ENCODE measurements at regions not wholly inside any gene's neighbourhood (a gene's known extent, or its start where the extent isn't known, plus 50 kb on each side); places are given as distances from the start of the nearest gene placed in this dataset.
A peak's percentile ranks its signal among the peaks of the same experiment; 100 is the strongest.

- Histone ChIP-seq H3K9ac (ENCODE audit: low read length) (no peak overlapping the region), H3K9me3 (ENCODE audit: control insufficient read depth, insufficient read depth, low read depth, low read length) (no peaks in the 10 kb centered on the region), H3K36me3 (ENCODE audit: control insufficient read depth, insufficient read depth, low read length) (no peaks in the 10 kb centered on the region), H3K27ac (ENCODE audit: low read depth, low read length) (no peak overlapping the region), H3K4me1 (ENCODE audit: control insufficient read depth, insufficient read depth, low read length) (peaks cover 7% of the 10 kb centered on the region; the same call in 1 of the 2 replicates), H3K27me3 (ENCODE audit: control insufficient read depth, insufficient read depth, low read length) (no peaks in the 10 kb centered on the region), H3K4me3 (ENCODE audit: low read depth, low read length) (no peak overlapping the region)
These were observed 129.8 kb downstream of the HDGFL1 start for GRCh38 chr6:22699151-22699550.

DNA sequence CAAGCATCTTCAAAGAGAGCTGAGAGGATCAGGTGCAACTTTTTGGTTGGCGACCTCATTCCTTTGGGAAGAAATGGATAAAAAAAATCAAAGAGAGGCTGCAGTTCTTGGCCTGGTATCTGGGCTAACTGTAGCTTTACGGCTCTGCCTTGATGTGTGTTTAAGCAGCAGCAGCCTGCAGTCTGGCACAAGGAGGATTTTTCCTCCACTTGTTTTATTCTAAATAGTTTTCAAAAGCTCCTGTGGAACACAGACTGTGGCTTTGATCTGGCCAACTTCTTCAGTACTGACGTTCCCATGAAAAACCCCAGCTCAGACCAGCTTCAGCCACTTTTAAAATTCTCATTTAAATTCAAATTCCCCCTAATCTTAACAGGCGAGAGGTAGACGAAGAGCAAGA is 137.3 kb downstream of the HDGFL1 start:
- Histone ChIP-seq H3K9me3 (ENCODE audit: control insufficient read depth, insufficient read depth, low read depth, low read length) (no peaks in the 10 kb centered on the region), H3K27ac (ENCODE audit: low read depth, low read length) (no peak overlapping the region), H3K9ac (ENCODE audit: low read length) (no peak overlapping the region), H3K27me3 (ENCODE audit: control insufficient read depth, insufficient read depth, low read length) (no peaks in the 10 kb centered on the region), H3K4me3 (ENCODE audit: low read depth, low read length) (no peak overlapping the region), H3K36me3 (ENCODE audit: control insufficient read depth, insufficient read depth, low read length) (no peaks in the 10 kb centered on the region), H3K4me1 (ENCODE audit: control insufficient read depth, insufficient read depth, low read length) (no peaks in the 10 kb centered on the region)

DNA sequence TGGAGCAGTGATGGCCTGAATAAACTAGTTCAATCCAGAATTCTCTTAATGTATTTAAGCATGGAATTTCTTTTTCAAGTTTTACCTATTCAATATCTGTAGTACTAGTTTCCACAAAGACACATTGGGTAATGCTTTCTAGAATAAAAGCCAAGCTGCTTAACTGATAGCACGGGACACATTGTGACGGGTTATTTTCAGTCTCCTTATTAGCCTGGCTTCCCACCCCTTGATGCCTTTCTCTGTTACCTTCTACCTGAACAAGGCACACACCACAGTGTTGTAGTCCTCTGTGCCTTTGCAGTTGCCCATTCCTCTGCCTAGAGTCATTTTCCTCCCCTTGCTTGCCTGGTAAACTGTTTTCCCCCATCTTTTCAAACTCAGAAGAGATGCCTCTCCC is 139.1 kb downstream of the HDGFL1 start:
- H3K4me3 ChIP-seq (ENCODE audit: low read depth, low read length), result no peak overlapping the region
- no peaks in the 10 kb centered on the region for H3K36me3 ChIP-seq (ENCODE audit: control insufficient read depth, insufficient read depth, low read length)
- H3K9ac ChIP-seq (ENCODE audit: low read length), result no peak overlapping the region
- no peaks in the 10 kb centered on the region for H3K27me3 ChIP-seq (ENCODE audit: control insufficient read depth, insufficient read depth, low read length)
- no peaks in the 10 kb centered on the region for H3K4me1 ChIP-seq (ENCODE audit: control insufficient read depth, insufficient read depth, low read length)
- no peak overlapping the region for H3K27ac ChIP-seq (ENCODE audit: low read depth, low read length)
- no peaks in the 10 kb centered on the region for H3K9me3 ChIP-seq (ENCODE audit: control insufficient read depth, insufficient read depth, low read depth, low read length)

DNA sequence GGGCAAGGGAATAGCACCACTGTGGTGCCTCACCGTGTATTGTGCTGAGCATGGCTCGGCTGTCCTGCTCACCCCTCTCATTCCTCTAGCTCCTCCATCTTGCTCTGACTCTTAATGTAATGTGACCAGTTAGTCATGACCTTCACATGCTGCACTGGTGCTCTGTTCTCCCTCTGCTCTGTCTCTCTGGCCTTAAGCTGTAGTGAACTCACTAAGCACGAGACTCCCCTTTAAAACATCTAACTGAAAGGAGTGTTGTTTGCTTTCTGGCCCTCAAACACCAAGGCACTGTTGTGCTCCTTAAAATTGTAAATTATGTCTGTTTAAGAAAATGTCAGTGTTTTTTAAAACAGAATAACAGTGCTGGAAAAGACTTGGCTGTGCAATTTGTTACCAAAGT is 140.4 kb downstream of the HDGFL1 start:
- Histone ChIP-seq H3K9ac (ENCODE audit: low read length) (peak overlapping the region; percentile 31), H3K27ac (ENCODE audit: low read depth, low read length) (no peak overlapping the region), H3K9me3 (ENCODE audit: control insufficient read depth, insufficient read depth, low read depth, low read length) (no peaks in the 10 kb centered on the region), H3K4me1 (ENCODE audit: control insufficient read depth, insufficient read depth, low read length) (no peaks in the 10 kb centered on the region), H3K27me3 (ENCODE audit: control insufficient read depth, insufficient read depth, low read length) (no peaks in the 10 kb centered on the region), H3K36me3 (ENCODE audit: control insufficient read depth, insufficient read depth, low read length) (no peaks in the 10 kb centered on the region), H3K4me3 (ENCODE audit: low read depth, low read length) (no peak overlapping the region)

- Histone ChIP-seq H3K9ac (ENCODE audit: low read length) (no peak overlapping the region), H3K4me1 (ENCODE audit: control insufficient read depth, insufficient read depth, low read length) (peaks cover 6% of the 10 kb centered on the region; the same call in 1 of the 2 replicates), H3K36me3 (ENCODE audit: control insufficient read depth, insufficient read depth, low read length) (no peaks in the 10 kb centered on the region), H3K4me3 (ENCODE audit: low read depth, low read length) (no peak overlapping the region), H3K27me3 (ENCODE audit: control insufficient read depth, insufficient read depth, low read length) (no peaks in the 10 kb centered on the region), H3K9me3 (ENCODE audit: control insufficient read depth, insufficient read depth, low read depth, low read length) (no peaks in the 10 kb centered on the region; the same call in 1 of the 2 replicates), H3K27ac (ENCODE audit: low read depth, low read length) (no peak overlapping the region)
These were observed 147.4 kb downstream of the HDGFL1 start for GRCh38 chr6:22716721-22717120.

DNA sequence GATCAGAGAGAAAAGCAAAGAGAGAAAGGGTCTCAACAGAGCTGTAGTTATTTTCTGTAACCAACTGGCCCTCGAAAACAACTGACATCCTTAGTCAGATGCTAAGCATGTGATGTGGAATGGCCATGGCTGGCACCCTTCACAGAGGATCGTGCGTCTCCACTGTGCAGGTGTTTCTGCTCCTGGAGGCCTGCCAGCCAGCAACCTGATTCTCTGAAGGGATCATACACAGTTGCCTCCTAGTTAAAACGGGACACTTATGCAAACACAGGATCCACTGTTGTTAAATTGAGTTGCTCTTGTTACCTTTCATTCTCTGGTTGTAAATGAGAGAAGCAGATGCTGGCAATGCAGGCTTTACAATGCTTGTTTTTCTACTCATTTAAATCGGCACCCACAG is 148.5 kb downstream of the HDGFL1 start:
- no peak overlapping the region for H3K9ac ChIP-seq (ENCODE audit: low read length)
- no peak overlapping the region for H3K4me3 ChIP-seq (ENCODE audit: low read depth, low read length)
- H3K4me1 ChIP-seq (ENCODE audit: control insufficient read depth, insufficient read depth, low read length), result peaks cover 6% of the 10 kb centered on the region; the same call in 1 of the 2 replicates
- no peaks in the 10 kb centered on the region for H3K27me3 ChIP-seq (ENCODE audit: control insufficient read depth, insufficient read depth, low read length)
- no peaks in the 10 kb centered on the region for H3K36me3 ChIP-seq (ENCODE audit: control insufficient read depth, insufficient read depth, low read length)
- peaks cover 9% of the 10 kb centered on the region for H3K9me3 ChIP-seq (ENCODE audit: control insufficient read depth, insufficient read depth, low read depth, low read length)
- no peak overlapping the region for H3K27ac ChIP-seq (ENCODE audit: low read depth, low read length)

DNA sequence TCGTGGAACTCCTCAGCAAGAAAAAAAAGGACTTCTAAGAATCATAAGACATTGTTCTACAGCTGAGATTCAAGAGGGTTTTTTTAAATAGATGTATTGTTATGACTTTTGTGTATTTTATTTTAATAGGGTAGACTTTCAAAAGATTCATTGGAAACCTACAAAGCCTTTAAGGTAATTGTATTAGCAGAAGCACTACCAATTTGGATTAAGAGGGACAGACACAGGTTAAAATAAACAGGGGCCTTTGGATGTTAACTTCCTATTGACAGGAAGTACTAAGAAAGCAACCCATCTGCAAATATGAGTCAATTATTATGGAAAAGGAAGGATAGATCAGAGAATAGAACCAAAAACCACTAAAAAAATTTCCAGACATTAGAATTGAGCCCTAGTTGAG is 153.5 kb downstream of the HDGFL1 start:
- H3K9me3 ChIP-seq (ENCODE audit: control insufficient read depth, insufficient read depth, low read depth, low read length), result peaks cover 21% of the 10 kb centered on the region

GRCh38 chr6:22726966-22727365 is 157.6 kb downstream of the HDGFL1 start:
- Histone ChIP-seq H3K9ac (ENCODE audit: low read length) (no peak overlapping the region), H3K36me3 (ENCODE audit: control insufficient read depth, insufficient read depth, low read length) (no peaks in the 10 kb centered on the region), H3K27me3 (ENCODE audit: control insufficient read depth, insufficient read depth, low read length) (no peaks in the 10 kb centered on the region), H3K4me3 (ENCODE audit: low read depth, low read length) (no peak overlapping the region), H3K4me1 (ENCODE audit: control insufficient read depth, insufficient read depth, low read length) (no peaks in the 10 kb centered on the region), H3K27ac (ENCODE audit: low read depth, low read length) (no peak overlapping the region), H3K9me3 (ENCODE audit: control insufficient read depth, insufficient read depth, low read depth, low read length) (peaks cover 20% of the 10 kb centered on the region)

More for the DNA sequence above, 153.5 kb downstream of the HDGFL1 start:
- no peaks in the 10 kb centered on the region for H3K36me3 ChIP-seq (ENCODE audit: control insufficient read depth, insufficient read depth, low read length)
- no peaks in the 10 kb centered on the region for H3K27me3 ChIP-seq (ENCODE audit: control insufficient read depth, insufficient read depth, low read length)
- peaks cover 3% of the 10 kb centered on the region; the same call in 1 of the 2 replicates for H3K4me1 ChIP-seq (ENCODE audit: control insufficient read depth, insufficient read depth, low read length)
- no peak overlapping the region for H3K9ac ChIP-seq (ENCODE audit: low read length)
- no peak overlapping the region for H3K4me3 ChIP-seq (ENCODE audit: low read depth, low read length)
- H3K27ac ChIP-seq (ENCODE audit: low read depth, low read length), result no peak overlapping the region

GRCh38 chr6:22727710-22728109 is 158.3 kb downstream of the HDGFL1 start:
- H3K9ac ChIP-seq (ENCODE audit: low read length), result no peak overlapping the region
- H3K27ac ChIP-seq (ENCODE audit: low read depth, low read length), result no peak overlapping the region
- H3K4me3 ChIP-seq (ENCODE audit: low read depth, low read length), result no peak overlapping the region
- no peaks in the 10 kb centered on the region for H3K27me3 ChIP-seq (ENCODE audit: control insufficient read depth, insufficient read depth, low read length)
- H3K9me3 ChIP-seq (ENCODE audit: control insufficient read depth, insufficient read depth, low read depth, low read length), result peaks cover 13% of the 10 kb centered on the region
- no peaks in the 10 kb centered on the region for H3K36me3 ChIP-seq (ENCODE audit: control insufficient read depth, insufficient read depth, low read length)
- H3K4me1 ChIP-seq (ENCODE audit: control insufficient read depth, insufficient read depth, low read length), result no peaks in the 10 kb centered on the region

- Histone ChIP-seq H3K36me3 (ENCODE audit: control insufficient read depth, insufficient read depth, low read length) (no peaks in the 10 kb centered on the region), H3K9me3 (ENCODE audit: control insufficient read depth, insufficient read depth, low read depth, low read length) (no peaks in the 10 kb centered on the region), H3K27ac (ENCODE audit: low read depth, low read length) (no peak overlapping the region), H3K4me1 (ENCODE audit: control insufficient read depth, insufficient read depth, low read length) (peaks cover 8% of the 10 kb centered on the region), H3K4me3 (ENCODE audit: low read depth, low read length) (no peak overlapping the region), H3K9ac (ENCODE audit: low read length) (no peak overlapping the region), H3K27me3 (ENCODE audit: control insufficient read depth, insufficient read depth, low read length) (no peaks in the 10 kb centered on the region)
These were observed 163.0 kb downstream of the HDGFL1 start for GRCh38 chr6:22732176-22732970.

- Histone ChIP-seq H3K27me3 (ENCODE audit: control insufficient read depth, insufficient read depth, low read length) (no peaks in the 10 kb centered on the region), H3K4me3 (ENCODE audit: low read depth, low read length) (no peak overlapping the region), H3K27ac (ENCODE audit: low read depth, low read length) (no peak overlapping the region)
These were observed 167.4 kb downstream of the HDGFL1 start for GRCh38 chr6:22736740-22737139.

More at GRCh38 chr6:22736740-22737139, 167.4 kb downstream of the HDGFL1 start:
- Histone ChIP-seq H3K36me3 (ENCODE audit: control insufficient read depth, insufficient read depth, low read length) (no peaks in the 10 kb centered on the region), H3K9ac (ENCODE audit: low read length) (no peak overlapping the region), H3K9me3 (ENCODE audit: control insufficient read depth, insufficient read depth, low read depth, low read length) (no peaks in the 10 kb centered on the region), H3K4me1 (ENCODE audit: control insufficient read depth, insufficient read depth, low read length) (peaks cover 8% of the 10 kb centered on the region)

All from HUES6 (cell line).